GM12878 (cell line): ENCODE measurements at regions not wholly inside any gene's neighbourhood (a gene's known extent, or its start where the extent isn't known, plus 50 kb on each side); places are given as distances from the start of the nearest gene placed in this dataset.

Experiments used
- ATAC-seq: fragments of 200-7000 bp; cut with Tn5 transposase; 3 replicates; pipeline ENCODE4 v1.9.1; 2020; ENCODE audit warnings: mild to moderate bottlenecking, moderate library complexity
- BruUV-seq: library from RNA; stranded (reverse); fragments of 400-500 nt; replicated peaks from 2 replicates; lab custom pipeline; 2021; lab: Mats Ljungman, UMichigan
- CTCF ChIA-PET: fragments of 300-600 bp; sonication (Branson Sonifier 250); formaldehyde crosslinking; extraction: SDS; loops from one replicate; lab custom pipeline; 2021; ENCODE audit warnings: inconsistent platforms; lab: Yijun Ruan, JAX
- POLR2A ChIA-PET: fragments of 350-600 bp; formaldehyde crosslinking; extraction: SDS; loops from one replicate; lab custom pipeline; 2021; ENCODE audit warnings: inconsistent platforms; lab: Charles Lee
- RAD21 ChIA-PET: fragments of 300-600 bp; sonication (Branson Sonifier 250); formaldehyde crosslinking; loops from one replicate; lab custom pipeline; 2023; ENCODE audit warnings: antibody characterized with exemption; ENCODE audit not compliant: unreplicated experiment; lab: Charles Lee
- SMC1A ChIA-PET: fragments of 300-600 bp; sonication (Branson Sonifier 250); formaldehyde crosslinking; loops from one replicate; lab custom pipeline; 2023; ENCODE audit not compliant: unreplicated experiment, uncharacterized antibody; lab: Charles Lee
- DNase-seq: peaks from one replicate; pipeline ENCODE4 v3.0.0-alpha.2; 2011; ENCODE audit warnings: low read depth, low spot score
- FAIRE-seq: peaks from 3 replicates; lab custom pipeline; 2011; peaks lifted over from hg19 to GRCh38; lab: Jason Lieb, UNC
- H2AFZ ChIP-seq: 2 replicates; pipeline ENCODE4 v1.6.0; 2011; ENCODE audit warnings: low read depth, low read length, control low read depth; ENCODE audit not compliant: control insufficient read depth
- H3K27ac ChIP-seq: 2 replicates; pipeline ENCODE4 v1.5.1; 2011; ENCODE audit warnings: control low read depth; ENCODE audit not compliant: control insufficient read depth, insufficient read depth
- H3K27me3 ChIP-seq, 2 experiments: replicated peaks in 1 of 2; 2 replicates each; pipeline versions ENCODE4 v1.6.0 to v1.6.1; 2011; ENCODE audit warnings: low read length in 1 of 2; ENCODE audit not compliant: control insufficient read depth in 2 of 2, insufficient read depth in 2 of 2
- H3K36me3 ChIP-seq, 2 experiments: 2 replicates each; pipeline ENCODE4 v1.5.1; 2011; ENCODE audit warnings: low read length in 1 of 2; ENCODE audit not compliant: control insufficient read depth in 2 of 2, insufficient read depth in 2 of 2
- H3K4me1 ChIP-seq: 2 replicates; pipeline ENCODE4 v1.6.1; 2011; ENCODE audit warnings: mild to moderate bottlenecking, low read length, moderate library complexity, mixed read lengths; ENCODE audit not compliant: control insufficient read depth, insufficient read depth
- H3K4me2 ChIP-seq: 2 replicates; pipeline ENCODE4 v1.6.0; 2011; ENCODE audit warnings: control low read depth; ENCODE audit not compliant: control insufficient read depth, insufficient read depth
- H3K4me3 ChIP-seq: fragments of 200-600 bp; sonication (generic); 2 replicates; pipeline ENCODE4 v1.5.1; 2016
- H3K79me2 ChIP-seq: 2 replicates; pipeline ENCODE4 v1.6.0; 2011; ENCODE audit warnings: low read length; ENCODE audit not compliant: control insufficient read depth, insufficient read depth
- H3K9ac ChIP-seq: 2 replicates; pipeline ENCODE4 v1.8.0; 2011; ENCODE audit warnings: low read length, control low read depth, mixed read lengths; ENCODE audit not compliant: control insufficient read depth, insufficient read depth
- H3K9me3 ChIP-seq: replicated peaks from 3 replicates; pipeline ENCODE4 v1.5.1; 2011; ENCODE audit warnings: mild to moderate bottlenecking, low read length; ENCODE audit not compliant: control insufficient read depth, insufficient read depth
- H4K20me1 ChIP-seq: 2 replicates; pipeline ENCODE4 v1.6.0; 2011; ENCODE audit not compliant: control insufficient read depth, insufficient read depth
- CTCF ChIP-seq, 3 experiments: IDR thresholded peaks in 2 of 3; conservative IDR thresholded peaks in 1 of 3; 2 replicates each; pipeline ENCODE4 v1.5.1; 2011; ENCODE audit warnings: low read depth in 3 of 3, low read length in 3 of 3, mild to moderate bottlenecking in 3 of 3, control low read depth in 2 of 3, moderate library complexity in 2 of 3, inconsistent platforms in 1 of 3, mixed read lengths in 1 of 3; ENCODE audit not compliant: control insufficient read depth in 2 of 3, insufficient read depth in 1 of 3; ENCODE audit errors: extremely low read depth in 1 of 3
- HSF1 ChIP-seq: fragments of 150-350 bp; IDR thresholded peaks from 2 replicates; pipeline ENCODE4 v1.6.1; 2014; ENCODE audit warnings: mild to moderate bottlenecking, low read depth, low read length
- JUND ChIP-seq: IDR thresholded peaks from 2 replicates; pipeline ENCODE4 v1.6.1; 2012; ENCODE audit warnings: low read depth, mild to moderate bottlenecking, low read length, improper control_type of control experiment, moderate library complexity
- MAX ChIP-seq: IDR thresholded peaks from 2 replicates; pipeline ENCODE4 v1.6.1; 2012; ENCODE audit warnings: low read depth, low read length, improper control_type of control experiment
- NFYA ChIP-seq: IDR thresholded peaks from 2 replicates; pipeline ENCODE4 v1.6.1; 2011; ENCODE audit warnings: low read depth, mild to moderate bottlenecking, low read length, improper control_type of control experiment, borderline replicate concordance
- RAD21 ChIP-seq: IDR thresholded peaks from 2 replicates; pipeline ENCODE4 v1.6.1; 2011; ENCODE audit warnings: mild to moderate bottlenecking, low read depth, low read length, moderate library complexity; ENCODE audit not compliant: insufficient read depth
- SMARCA5 ChIP-seq: fragments of 450-650 bp; IDR thresholded peaks from 2 replicates; pipeline ENCODE4 v1.6.1; 2017; ENCODE audit warnings: mild to moderate bottlenecking
- ZNF207 ChIP-seq: fragments of 450-650 bp; IDR thresholded peaks from 2 replicates; pipeline ENCODE4 v1.6.1; 2014; ENCODE audit warnings: antibody characterized with exemption, mild to moderate bottlenecking, borderline replicate concordance
- WGBS: methylation state at CpG from one replicate; pipeline ENCODE4 v1.1.6; 2016; ENCODE audit warnings: low lambda C conversion rate; ENCODE audit not compliant: insufficient replicate concordance, insufficient coverage; ENCODE audit errors: missing lambda C conversion rate; 5-methylcytosine and 5-hydroxymethylcytosine counted together
- in situ Hi-C: fragments of 300-500 bp; cut with MboI; formaldehyde crosslinking; loops from 9 replicates; pipeline ENCODE4 v1.14.3; 2018; ENCODE audit warnings: mixed read lengths
- intact Hi-C: fragments of 100-400 bp; cut with micrococcal nuclease; formaldehyde crosslinking; loops from one replicate; pipeline ENCODE4 v1.14.2; 2022; ENCODE audit not compliant: unreplicated experiment
- TF ChIP-seq, protein P1 (sequence below): fragments of 450-650 bp; IDR thresholded peaks from 2 replicates; pipeline ENCODE4 v1.6.1; 2016; ENCODE audit warnings: mild to moderate bottlenecking, moderate library complexity, borderline replicate concordance
- TF ChIP-seq, protein P2 (sequence below): IDR thresholded peaks from 2 replicates; pipeline ENCODE4 v1.6.1; 2012; ENCODE audit warnings: mild to moderate bottlenecking, low read depth, low read length

DNA sequence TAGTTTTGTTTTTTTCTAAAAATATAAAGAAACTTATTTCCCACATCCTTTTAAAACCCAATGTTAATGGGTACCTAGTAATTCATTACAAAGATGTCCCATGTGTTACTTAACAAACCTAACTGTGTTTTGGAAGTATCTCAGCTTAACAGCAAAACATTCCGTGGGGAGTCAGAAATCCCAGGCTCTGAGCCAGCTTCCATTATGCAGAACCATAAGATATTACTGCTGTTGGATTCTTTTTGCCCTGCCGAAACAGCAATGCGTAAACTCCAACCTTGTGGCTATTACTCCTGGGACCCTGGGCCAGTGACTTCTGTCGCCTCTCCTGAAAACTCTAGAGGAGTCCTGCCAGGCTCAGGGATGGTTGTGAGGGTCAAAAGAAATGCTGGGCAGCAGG, 174.1 kb downstream of the UXS1 start:
- intact Hi-C loops: no loop called here
- ChIA-PET RAD21 (no interaction called here), CTCF (no interaction called here), POLR2A (no interaction called here), SMC1A (no interaction called here)
- in situ Hi-C loops: no loop called here
- Histone ChIP-seq H3K4me1 (no peaks in the 10 kb centered on the region), H3K27ac (no peak overlapping the region), H3K9me3 (no peaks in the 10 kb centered on the region), H3K9ac (no peak overlapping the region), H3K36me3 (no peaks in the 10 kb centered on the region), H4K20me1 (no peaks in the 10 kb centered on the region), H3K27me3 (no peaks in the 10 kb centered on the region), H3K4me3 (no peak overlapping the region), H3K4me2 (no peak overlapping the region), H2AFZ (no peak overlapping the region), H3K79me2 (no peaks in the 10 kb centered on the region)
- ATAC-seq (no peak), DNase-seq (no peak), FAIRE-seq (no peak)
- BruUV-seq: no TSS peak
- WGBS: 57% methylated on average over 4 of the region's 4 CpGs
- TF ChIP-seq RAD21 (no peak), CTCF (IDR thresholded peaks at IDR 0.05 in 2 of 3, conservative IDR thresholded peaks at IDR 0.05 in 1 of 3; ENCODE audit: control insufficient read depth in 2 of 3, extremely low read depth in 1 of 3, insufficient read depth in 1 of 3, low read depth in 3 of 3, low read length in 3 of 3) (no peak), HSF1 (no peak), JUND (no peak), MAX (no peak), SMARCA5 (no peak), NFYA (no peak), ZNF207 (no peak)
- TF ChIP-seq, protein P1, sequence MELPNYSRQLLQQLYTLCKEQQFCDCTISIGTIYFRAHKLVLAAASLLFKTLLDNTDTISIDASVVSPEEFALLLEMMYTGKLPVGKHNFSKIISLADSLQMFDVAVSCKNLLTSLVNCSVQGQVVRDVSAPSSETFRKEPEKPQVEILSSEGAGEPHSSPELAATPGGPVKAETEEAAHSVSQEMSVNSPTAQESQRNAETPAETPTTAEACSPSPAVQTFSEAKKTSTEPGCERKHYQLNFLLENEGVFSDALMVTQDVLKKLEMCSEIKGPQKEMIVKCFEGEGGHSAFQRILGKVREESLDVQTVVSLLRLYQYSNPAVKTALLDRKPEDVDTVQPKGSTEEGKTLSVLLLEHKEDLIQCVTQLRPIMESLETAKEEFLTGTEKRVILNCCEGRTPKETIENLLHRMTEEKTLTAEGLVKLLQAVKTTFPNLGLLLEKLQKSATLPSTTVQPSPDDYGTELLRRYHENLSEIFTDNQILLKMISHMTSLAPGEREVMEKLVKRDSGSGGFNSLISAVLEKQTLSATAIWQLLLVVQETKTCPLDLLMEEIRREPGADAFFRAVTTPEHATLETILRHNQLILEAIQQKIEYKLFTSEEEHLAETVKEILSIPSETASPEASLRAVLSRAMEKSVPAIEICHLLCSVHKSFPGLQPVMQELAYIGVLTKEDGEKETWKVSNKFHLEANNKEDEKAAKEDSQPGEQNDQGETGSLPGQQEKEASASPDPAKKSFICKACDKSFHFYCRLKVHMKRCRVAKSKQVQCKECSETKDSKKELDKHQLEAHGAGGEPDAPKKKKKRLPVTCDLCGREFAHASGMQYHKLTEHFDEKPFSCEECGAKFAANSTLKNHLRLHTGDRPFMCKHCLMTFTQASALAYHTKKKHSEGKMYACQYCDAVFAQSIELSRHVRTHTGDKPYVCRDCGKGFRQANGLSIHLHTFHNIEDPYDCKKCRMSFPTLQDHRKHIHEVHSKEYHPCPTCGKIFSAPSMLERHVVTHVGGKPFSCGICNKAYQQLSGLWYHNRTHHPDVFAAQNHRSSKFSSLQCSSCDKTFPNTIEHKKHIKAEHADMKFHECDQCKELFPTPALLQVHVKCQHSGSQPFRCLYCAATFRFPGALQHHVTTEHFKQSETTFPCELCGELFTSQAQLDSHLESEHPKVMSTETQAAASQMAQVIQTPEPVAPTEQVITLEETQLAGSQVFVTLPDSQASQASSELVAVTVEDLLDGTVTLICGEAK: no peak
- TF ChIP-seq, protein P2, sequence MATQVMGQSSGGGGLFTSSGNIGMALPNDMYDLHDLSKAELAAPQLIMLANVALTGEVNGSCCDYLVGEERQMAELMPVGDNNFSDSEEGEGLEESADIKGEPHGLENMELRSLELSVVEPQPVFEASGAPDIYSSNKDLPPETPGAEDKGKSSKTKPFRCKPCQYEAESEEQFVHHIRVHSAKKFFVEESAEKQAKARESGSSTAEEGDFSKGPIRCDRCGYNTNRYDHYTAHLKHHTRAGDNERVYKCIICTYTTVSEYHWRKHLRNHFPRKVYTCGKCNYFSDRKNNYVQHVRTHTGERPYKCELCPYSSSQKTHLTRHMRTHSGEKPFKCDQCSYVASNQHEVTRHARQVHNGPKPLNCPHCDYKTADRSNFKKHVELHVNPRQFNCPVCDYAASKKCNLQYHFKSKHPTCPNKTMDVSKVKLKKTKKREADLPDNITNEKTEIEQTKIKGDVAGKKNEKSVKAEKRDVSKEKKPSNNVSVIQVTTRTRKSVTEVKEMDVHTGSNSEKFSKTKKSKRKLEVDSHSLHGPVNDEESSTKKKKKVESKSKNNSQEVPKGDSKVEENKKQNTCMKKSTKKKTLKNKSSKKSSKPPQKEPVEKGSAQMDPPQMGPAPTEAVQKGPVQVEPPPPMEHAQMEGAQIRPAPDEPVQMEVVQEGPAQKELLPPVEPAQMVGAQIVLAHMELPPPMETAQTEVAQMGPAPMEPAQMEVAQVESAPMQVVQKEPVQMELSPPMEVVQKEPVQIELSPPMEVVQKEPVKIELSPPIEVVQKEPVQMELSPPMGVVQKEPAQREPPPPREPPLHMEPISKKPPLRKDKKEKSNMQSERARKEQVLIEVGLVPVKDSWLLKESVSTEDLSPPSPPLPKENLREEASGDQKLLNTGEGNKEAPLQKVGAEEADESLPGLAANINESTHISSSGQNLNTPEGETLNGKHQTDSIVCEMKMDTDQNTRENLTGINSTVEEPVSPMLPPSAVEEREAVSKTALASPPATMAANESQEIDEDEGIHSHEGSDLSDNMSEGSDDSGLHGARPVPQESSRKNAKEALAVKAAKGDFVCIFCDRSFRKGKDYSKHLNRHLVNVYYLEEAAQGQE: no peak
